Smooth muscle cell (in vitro differentiated cells): ENCODE measurements at regions not wholly inside any gene's neighbourhood (a gene's known extent, or its start where the extent isn't known, plus 50 kb on each side); places are given as distances from the start of the nearest gene placed in this dataset.

Experiments used
- DNase-seq: peaks from one replicate; lab custom pipeline; 2025; ENCODE audit not compliant: unreplicated experiment; lab: John Stamatoyannopoulos, UW
- H2AFZ ChIP-seq: fragments of 200-600 bp; sonication (generic); 2 replicates; pipeline ENCODE4 v1.6.0; 2016; ENCODE audit warnings: antibody characterized with exemption, low read depth, mild to moderate bottlenecking
- H3F3A ChIP-seq: fragments of 200-600 bp; sonication (generic); 2 replicates; pipeline ENCODE4 v1.6.0; 2017; ENCODE audit warnings: antibody characterized with exemption, low read depth
- H3K27ac ChIP-seq: fragments of 200-600 bp; sonication (generic); 2 replicates; pipeline ENCODE4 v1.5.1; 2016; ENCODE audit warnings: low read depth, mild to moderate bottlenecking
- H3K27me3 ChIP-seq: fragments of 200-600 bp; sonication (generic); 2 replicates; pipeline ENCODE4 v1.6.1; 2016; ENCODE audit warnings: low read depth, mild to moderate bottlenecking
- H3K36me3 ChIP-seq: fragments of 200-600 bp; sonication (generic); 2 replicates; pipeline ENCODE4 v1.5.1; 2016; ENCODE audit warnings: low read depth
- H3K4me1 ChIP-seq: fragments of 200-600 bp; sonication (generic); 2 replicates; pipeline ENCODE4 v1.5.1; 2016; ENCODE audit warnings: low read depth
- H3K4me2 ChIP-seq: fragments of 200-600 bp; sonication (generic); 2 replicates; pipeline ENCODE4 v1.6.0; 2016; ENCODE audit warnings: mild to moderate bottlenecking
- H3K4me3 ChIP-seq: fragments of 200-600 bp; sonication (generic); 2 replicates; pipeline ENCODE4 v1.5.1; 2016; ENCODE audit warnings: mild to moderate bottlenecking
- H3K79me2 ChIP-seq: fragments of 200-600 bp; sonication (generic); 2 replicates; pipeline ENCODE4 v1.6.0; 2016; ENCODE audit warnings: low read depth, mild to moderate bottlenecking
- H3K9ac ChIP-seq: fragments of 200-600 bp; sonication (generic); 2 replicates; pipeline ENCODE4 v1.6.0; 2016; ENCODE audit warnings: low read depth
- H3K9me3 ChIP-seq: fragments of 200-600 bp; sonication (generic); replicated peaks from 2 replicates; pipeline ENCODE4 v1.5.1; 2016; ENCODE audit warnings: low read depth
- H4K20me1 ChIP-seq: fragments of 200-600 bp; sonication (generic); 2 replicates; pipeline ENCODE4 v1.6.0; 2016; ENCODE audit warnings: low read depth
- WGBS: methylation state at CpG from one replicate; pipeline ENCODE4 v1.1.7; 2016; ENCODE audit warnings: low lambda C conversion rate; 5-methylcytosine and 5-hydroxymethylcytosine counted together
- TF ChIP-seq, protein P1 (sequence below): fragments of 200-600 bp; sonication (generic); IDR thresholded peaks from 2 replicates; pipeline ENCODE4 v1.5.1; 2017; ENCODE audit warnings: borderline replicate concordance, mild to moderate bottlenecking, antibody characterized with exemption; ENCODE audit not compliant: insufficient read depth, poor library complexity, severe bottlenecking

DNA sequence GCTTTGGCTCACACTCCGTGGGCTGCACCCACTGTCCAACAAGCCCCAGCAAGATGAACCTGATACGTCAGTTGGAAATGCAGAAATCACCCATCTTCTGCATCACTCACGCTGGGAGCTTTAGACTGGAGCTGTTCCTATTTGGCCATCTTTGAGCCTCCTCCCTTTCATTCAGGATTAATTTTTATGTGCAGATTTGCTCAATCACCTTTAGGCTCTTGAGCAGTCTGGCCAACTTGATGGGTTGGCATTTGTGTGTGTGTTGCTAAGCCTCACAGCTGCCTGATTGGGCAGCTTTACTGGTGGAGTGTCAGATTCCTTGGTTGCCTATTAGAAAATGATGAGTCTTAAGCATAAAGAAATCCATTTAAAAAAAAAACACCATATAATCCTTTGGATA, 236.1 kb downstream of the KIF20B start:
- TF ChIP-seq, protein P1, sequence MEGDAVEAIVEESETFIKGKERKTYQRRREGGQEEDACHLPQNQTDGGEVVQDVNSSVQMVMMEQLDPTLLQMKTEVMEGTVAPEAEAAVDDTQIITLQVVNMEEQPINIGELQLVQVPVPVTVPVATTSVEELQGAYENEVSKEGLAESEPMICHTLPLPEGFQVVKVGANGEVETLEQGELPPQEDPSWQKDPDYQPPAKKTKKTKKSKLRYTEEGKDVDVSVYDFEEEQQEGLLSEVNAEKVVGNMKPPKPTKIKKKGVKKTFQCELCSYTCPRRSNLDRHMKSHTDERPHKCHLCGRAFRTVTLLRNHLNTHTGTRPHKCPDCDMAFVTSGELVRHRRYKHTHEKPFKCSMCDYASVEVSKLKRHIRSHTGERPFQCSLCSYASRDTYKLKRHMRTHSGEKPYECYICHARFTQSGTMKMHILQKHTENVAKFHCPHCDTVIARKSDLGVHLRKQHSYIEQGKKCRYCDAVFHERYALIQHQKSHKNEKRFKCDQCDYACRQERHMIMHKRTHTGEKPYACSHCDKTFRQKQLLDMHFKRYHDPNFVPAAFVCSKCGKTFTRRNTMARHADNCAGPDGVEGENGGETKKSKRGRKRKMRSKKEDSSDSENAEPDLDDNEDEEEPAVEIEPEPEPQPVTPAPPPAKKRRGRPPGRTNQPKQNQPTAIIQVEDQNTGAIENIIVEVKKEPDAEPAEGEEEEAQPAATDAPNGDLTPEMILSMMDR = no peak
- H3F3A ChIP-seq = no peaks in the 10 kb centered on the region

DNA sequence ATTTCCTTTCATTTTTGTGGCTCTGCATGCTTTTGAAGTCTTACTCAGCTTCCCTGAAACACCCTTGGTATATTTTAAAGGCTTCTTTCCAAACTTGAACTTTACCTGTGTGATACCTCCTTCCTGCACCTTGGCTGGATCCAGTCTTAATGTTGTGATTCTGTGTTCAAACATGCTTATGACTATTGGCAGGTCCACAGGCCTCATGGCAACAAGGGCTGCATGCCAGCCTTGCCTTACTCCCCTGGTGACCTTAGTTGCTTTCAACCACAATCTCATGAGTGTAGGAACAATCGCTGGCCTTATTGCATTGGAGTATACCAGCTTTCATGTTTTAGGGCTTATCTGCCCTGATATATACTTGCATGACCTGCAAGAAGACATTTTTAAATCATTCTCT, 238.7 kb downstream of the KIF20B start:
- no peak overlapping the region for H3K4me3 ChIP-seq
- WGBS = 84% methylated on average over 1 of the region's 1 CpG
- H3K4me2 ChIP-seq = no peak overlapping the region
- H4K20me1 ChIP-seq = no peaks in the 10 kb centered on the region
- TF ChIP-seq, protein P1 = no peak
- H3K4me1 ChIP-seq = no peaks in the 10 kb centered on the region
- H3K9ac ChIP-seq = no peak overlapping the region
- H3K9me3 ChIP-seq = no peaks in the 10 kb centered on the region
- DNase-seq = no peak
- no peaks in the 10 kb centered on the region for H3K79me2 ChIP-seq
- H3K36me3 ChIP-seq = no peaks in the 10 kb centered on the region
- H3F3A ChIP-seq = no peaks in the 10 kb centered on the region
- no peak overlapping the region for H3K27ac ChIP-seq
- H3K27me3 ChIP-seq = no peaks in the 10 kb centered on the region
- H2AFZ ChIP-seq = no peak overlapping the region

More for the DNA sequence above, 236.1 kb downstream of the KIF20B start:
- DNase-seq = no peak
- Histone ChIP-seq H2AFZ (no peak overlapping the region), H3K9ac (no peak overlapping the region), H3K27ac (no peak overlapping the region), H3K27me3 (no peaks in the 10 kb centered on the region), H3K4me1 (no peaks in the 10 kb centered on the region), H3K9me3 (no peaks in the 10 kb centered on the region), H3K79me2 (no peaks in the 10 kb centered on the region), H4K20me1 (no peaks in the 10 kb centered on the region), H3K4me2 (no peak overlapping the region), H3K36me3 (no peaks in the 10 kb centered on the region), H3K4me3 (no peak overlapping the region)
- WGBS = 88% methylated on average over 3 of the region's 3 CpGs

DNA sequence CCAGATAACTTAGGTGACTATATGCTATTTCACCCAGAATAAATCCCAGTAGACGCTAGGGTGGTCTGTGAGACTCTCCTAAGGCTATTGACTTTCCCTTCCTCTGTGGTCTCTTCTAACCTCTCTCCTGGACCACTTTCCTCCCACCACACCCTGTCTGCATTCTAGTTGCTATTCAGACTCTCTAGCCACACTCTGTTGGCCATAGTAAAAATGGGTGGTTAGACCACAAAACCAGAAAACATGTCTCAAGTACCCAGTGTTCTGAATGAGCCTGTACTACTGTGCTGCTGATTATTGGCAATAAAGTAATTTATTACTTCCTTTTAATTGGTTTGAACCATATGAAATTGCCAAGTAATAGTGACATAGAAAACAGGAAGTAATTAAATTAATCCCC, 240.8 kb downstream of the KIF20B start:
- no peaks in the 10 kb centered on the region for H3K9me3 ChIP-seq
- no peak overlapping the region for H3K4me3 ChIP-seq
- H4K20me1 ChIP-seq = no peaks in the 10 kb centered on the region
- no peaks in the 10 kb centered on the region for H3K27me3 ChIP-seq
- H3K4me1 ChIP-seq = no peaks in the 10 kb centered on the region
- no peaks in the 10 kb centered on the region for H3K36me3 ChIP-seq
- TF ChIP-seq, protein P1 = no peak
- WGBS = 0% methylated on average over 1 of the region's 1 CpG
- H2AFZ ChIP-seq = no peak overlapping the region
- H3K4me2 ChIP-seq = no peak overlapping the region
- no peak overlapping the region for H3K27ac ChIP-seq
- H3F3A ChIP-seq = no peaks in the 10 kb centered on the region
- no peak overlapping the region for H3K9ac ChIP-seq
- H3K79me2 ChIP-seq = no peaks in the 10 kb centered on the region
- DNase-seq = no peak

DNA sequence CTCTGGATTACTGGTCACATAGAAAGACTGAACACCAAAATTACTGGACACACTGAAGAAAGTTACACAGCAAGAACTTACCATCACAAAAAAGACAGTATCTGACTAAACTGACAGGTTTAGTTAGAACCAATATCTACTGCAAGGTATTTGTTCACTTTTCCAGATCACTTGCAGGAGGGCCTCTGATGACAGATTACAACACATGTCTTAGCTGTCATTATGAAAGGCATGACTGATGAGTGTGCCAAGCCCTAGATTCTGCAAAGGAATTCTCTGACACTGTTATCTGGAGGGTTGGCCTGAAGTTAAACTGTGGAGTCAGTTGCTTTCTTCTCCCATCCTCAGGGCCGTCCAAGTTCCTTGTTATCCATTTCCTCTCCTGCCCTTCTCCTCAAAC, 242.7 kb downstream of the KIF20B start:
- DNase-seq = no peak
- H3K79me2 ChIP-seq = no peaks in the 10 kb centered on the region
- TF ChIP-seq, protein P1 = no peak
- H3F3A ChIP-seq = no peaks in the 10 kb centered on the region
- H3K9me3 ChIP-seq = no peaks in the 10 kb centered on the region
- no peak overlapping the region for H3K9ac ChIP-seq
- H3K4me1 ChIP-seq = no peaks in the 10 kb centered on the region
- WGBS = 61% methylated on average over 1 of the region's 1 CpG
- H4K20me1 ChIP-seq = no peaks in the 10 kb centered on the region
- H3K4me3 ChIP-seq = no peak overlapping the region
- no peaks in the 10 kb centered on the region for H3K27me3 ChIP-seq
- H3K36me3 ChIP-seq = no peaks in the 10 kb centered on the region
- no peak overlapping the region for H3K27ac ChIP-seq
- no peak overlapping the region for H2AFZ ChIP-seq
- H3K4me2 ChIP-seq = no peak overlapping the region
